EH (cell line): ENCODE measurements at regions not wholly inside any gene's neighbourhood (a gene's known extent, or its start where the extent isn't known, plus 50 kb on each side); places are given as distances from the start of the nearest gene placed in this dataset.

Source experiments
- DNase-seq: peaks from one replicate; pipeline ENCODE4 v3.0.0-alpha.2; 2015; ENCODE audit warnings: low read depth

GRCh38 chrX:67480789-67481188 is 63.0 kb upstream of the AR start:
- DNase-seq: no peak
